ENCODE measurements at regions not wholly inside any gene's neighbourhood (a gene's known extent, or its start where the extent isn't known, plus 50 kb on each side); places are given as distances from the start of the nearest gene placed in this dataset.

DNA sequence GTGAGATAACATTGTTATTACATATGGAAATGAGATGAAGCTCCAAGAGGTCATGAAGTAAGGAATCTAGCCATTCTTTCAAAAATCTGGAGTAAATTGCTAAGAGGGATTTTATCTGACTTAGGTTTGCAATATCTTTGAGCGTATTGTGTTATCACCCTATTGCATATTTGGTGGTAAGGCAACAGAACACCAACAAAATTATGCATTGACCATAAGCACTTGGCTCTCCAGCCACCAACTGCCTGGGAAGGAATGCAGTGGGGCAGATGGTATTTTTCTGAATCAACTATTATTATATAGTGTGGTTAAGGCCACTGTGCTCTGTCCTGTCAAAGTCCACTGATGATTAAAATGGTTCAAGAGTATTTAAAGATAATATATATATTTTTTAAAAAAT is 287.9 kb upstream of the SEMA6D start:
- no peak overlapping the region for H3K4me3 ChIP-seq (ENCODE audit: control insufficient read depth, low read depth, low read length)
- TF ChIP-seq, protein P1, sequence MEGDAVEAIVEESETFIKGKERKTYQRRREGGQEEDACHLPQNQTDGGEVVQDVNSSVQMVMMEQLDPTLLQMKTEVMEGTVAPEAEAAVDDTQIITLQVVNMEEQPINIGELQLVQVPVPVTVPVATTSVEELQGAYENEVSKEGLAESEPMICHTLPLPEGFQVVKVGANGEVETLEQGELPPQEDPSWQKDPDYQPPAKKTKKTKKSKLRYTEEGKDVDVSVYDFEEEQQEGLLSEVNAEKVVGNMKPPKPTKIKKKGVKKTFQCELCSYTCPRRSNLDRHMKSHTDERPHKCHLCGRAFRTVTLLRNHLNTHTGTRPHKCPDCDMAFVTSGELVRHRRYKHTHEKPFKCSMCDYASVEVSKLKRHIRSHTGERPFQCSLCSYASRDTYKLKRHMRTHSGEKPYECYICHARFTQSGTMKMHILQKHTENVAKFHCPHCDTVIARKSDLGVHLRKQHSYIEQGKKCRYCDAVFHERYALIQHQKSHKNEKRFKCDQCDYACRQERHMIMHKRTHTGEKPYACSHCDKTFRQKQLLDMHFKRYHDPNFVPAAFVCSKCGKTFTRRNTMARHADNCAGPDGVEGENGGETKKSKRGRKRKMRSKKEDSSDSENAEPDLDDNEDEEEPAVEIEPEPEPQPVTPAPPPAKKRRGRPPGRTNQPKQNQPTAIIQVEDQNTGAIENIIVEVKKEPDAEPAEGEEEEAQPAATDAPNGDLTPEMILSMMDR (conservative IDR thresholded peaks at IDR 0.05; ENCODE audit: control insufficient read depth, insufficient read depth, low read depth, low read length), result no peak
- no peak for DNase-seq (ENCODE audit: low read depth)

DNA sequence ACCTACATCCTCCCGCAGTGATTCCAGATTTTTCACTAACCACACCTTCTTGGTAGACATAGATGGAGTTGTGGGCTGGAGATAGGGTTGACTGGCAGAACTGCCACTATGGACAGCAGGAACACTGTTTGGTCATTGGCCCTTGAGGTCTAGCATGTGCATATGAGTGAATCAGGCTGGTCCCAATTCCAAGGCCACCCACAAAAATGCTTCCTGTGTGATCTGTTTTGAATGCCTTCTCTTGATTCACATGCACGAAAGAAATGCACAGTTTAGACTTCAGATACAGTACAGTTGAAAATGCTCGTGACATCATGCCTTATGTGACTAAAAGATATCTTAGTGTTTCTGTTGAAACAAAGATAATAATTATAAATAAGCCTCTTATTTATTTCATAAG is 285.8 kb upstream of the SEMA6D start:
- TF ChIP-seq, protein P1 (conservative IDR thresholded peaks at IDR 0.05; ENCODE audit: control insufficient read depth, insufficient read depth, low read depth, low read length), result no peak
- H3K4me3 ChIP-seq (ENCODE audit: control insufficient read depth, low read depth, low read length), result no peak overlapping the region
- peak; percentile 58 for DNase-seq (ENCODE audit: low read depth)

DNA sequence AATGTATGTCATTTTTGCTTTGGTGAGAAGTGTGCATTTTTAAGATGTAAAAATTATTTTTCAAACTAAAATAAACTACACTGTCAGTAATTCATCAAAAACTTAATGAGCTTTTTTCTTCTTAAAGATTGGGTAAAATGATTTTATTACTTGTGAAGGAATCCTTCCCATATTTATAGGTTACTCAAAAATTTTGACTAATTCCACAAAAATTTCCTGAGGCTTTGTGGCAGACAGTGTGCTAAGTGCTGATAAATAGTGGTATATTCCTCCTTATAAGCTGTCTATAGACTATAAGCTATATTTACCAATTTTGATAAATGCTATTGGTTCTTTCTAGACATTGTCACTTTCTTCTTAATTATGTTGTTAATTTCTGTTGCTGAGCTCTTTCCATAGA is 284.5 kb upstream of the SEMA6D start:
- no peak overlapping the region for H3K4me3 ChIP-seq (ENCODE audit: control insufficient read depth, low read depth, low read length)
- DNase-seq (ENCODE audit: low read depth), result no peak
- TF ChIP-seq, protein P1 (conservative IDR thresholded peaks at IDR 0.05; ENCODE audit: control insufficient read depth, insufficient read depth, low read depth, low read length), result no peak

DNA sequence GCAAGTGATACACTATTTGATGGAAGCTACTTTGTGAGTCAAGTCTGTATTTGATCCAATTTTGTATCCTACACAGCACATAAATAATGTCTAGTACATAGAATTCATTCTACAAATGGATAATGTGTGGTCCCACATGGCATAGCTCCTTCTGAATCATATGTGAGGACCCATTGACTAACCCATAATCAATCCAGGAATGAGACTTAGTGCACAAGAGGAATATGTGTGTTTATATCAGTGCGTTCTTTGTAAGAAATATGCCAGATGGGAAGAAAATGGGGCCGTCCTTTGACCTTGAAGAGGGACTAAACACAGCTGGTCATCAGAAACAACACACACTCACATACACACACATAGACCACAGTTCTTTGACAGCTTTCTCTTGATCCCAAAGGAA is 282.7 kb upstream of the SEMA6D start:
- TF ChIP-seq, protein P1 (conservative IDR thresholded peaks at IDR 0.05; ENCODE audit: control insufficient read depth, insufficient read depth, low read depth, low read length), result no peak
- H3K4me3 ChIP-seq (ENCODE audit: control insufficient read depth, low read depth, low read length), result no peak overlapping the region
- peak; percentile 24 for DNase-seq (ENCODE audit: low read depth)

DNA sequence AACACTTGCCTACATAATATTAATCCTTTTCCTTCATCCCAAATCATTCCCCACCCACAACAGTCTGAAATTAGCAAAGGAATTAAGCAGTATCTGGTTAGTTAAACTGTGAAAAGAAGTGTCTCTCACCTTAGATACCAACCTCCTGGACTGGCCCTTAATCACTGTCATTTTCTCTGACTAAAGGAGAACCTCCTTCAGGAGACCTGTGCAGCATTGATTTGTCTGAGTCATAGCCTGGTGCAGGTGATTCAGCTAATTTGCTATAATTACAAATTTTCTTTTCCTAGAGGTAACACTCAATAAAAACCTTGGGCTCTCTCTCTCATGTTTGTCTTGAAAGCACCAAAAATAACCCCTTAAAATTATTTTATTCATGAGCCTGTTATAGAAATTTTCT is 279.8 kb upstream of the SEMA6D start:
- TF ChIP-seq, protein P1 (conservative IDR thresholded peaks at IDR 0.05; ENCODE audit: control insufficient read depth, insufficient read depth, low read depth, low read length), result no peak
- H3K4me3 ChIP-seq (ENCODE audit: control insufficient read depth, low read depth, low read length), result no peak overlapping the region
- no peak for DNase-seq (ENCODE audit: low read depth)

DNA sequence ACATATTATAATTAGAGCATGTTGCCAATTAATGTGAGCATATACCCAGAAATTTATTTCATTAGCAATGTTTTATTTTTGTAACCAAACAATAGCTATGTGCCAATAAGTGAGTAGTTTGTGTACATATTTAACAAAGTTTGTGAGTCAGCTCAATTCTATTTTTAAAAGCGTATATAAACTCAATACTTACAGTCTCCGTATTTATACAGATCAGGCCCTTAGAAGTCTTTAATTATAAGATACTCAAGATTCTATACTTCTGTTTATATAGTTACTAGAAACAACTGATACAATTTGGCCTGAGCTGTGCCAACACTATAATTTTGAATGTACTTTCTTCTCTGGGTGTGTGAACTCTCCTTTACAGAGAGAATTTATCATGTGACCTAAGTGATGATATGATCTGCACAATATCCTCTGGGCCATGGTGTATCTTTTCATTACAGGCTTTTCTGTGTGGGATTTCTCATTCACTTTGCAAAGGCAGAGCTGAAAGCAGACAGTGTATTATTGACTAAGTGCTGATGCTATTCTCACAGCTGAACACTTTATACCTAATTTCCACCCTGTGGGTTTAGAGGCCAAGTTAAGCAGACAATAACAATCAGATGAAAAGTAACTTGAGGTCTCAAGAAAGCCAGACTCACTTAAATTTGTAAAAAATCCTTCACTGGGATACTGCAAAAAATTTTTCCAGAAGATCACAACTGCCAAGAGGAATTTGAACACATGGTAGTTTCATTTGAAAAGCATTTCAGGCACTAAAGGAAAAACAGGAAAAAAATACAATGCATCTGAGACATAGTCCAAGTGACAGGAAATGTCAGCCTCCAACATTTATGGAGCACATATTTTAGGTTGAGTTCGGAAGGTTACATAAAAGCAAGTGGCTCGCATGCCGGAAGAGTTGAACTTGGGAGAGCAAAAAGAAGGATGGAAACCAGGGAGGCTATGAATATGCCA is 277.9 kb upstream of the SEMA6D start:
- H3K4me3 ChIP-seq (ENCODE audit: control insufficient read depth, low read depth, low read length), result no peak overlapping the region
- no peak for DNase-seq (ENCODE audit: low read depth)
- TF ChIP-seq, protein P1 (conservative IDR thresholded peaks at IDR 0.05; ENCODE audit: control insufficient read depth, insufficient read depth, low read depth, low read length), result no peak
